ENCODE measurements at regions not wholly inside any gene's neighbourhood (a gene's known extent, or its start where the extent isn't known, plus 50 kb on each side); places are given as distances from the start of the nearest gene placed in this dataset.

DNA sequence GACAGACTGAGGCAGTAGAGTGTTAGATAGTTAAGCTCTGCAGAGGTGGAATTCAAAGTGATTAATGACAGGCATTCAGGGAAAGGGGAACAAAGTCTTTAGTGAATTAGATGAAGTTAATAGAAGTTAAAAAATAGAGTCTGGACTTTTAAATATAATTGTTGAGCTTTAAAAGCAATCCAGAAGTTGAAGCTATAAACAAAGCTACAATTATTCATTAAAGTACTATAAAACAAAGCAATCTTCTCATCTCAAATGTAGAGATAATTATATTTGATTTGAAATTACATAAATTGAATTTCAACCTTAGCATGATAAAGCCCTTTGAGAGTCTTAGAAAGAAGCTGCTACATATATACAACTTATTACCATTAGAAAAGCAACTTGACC is 710.6 kb downstream of the MRPL39 start:
- TF ChIP-seq FOS (IDR thresholded peaks at IDR 0.05; ENCODE audit: borderline replicate concordance, insufficient read depth, low read length): no peak
- no peak for TF ChIP-seq CTCF (IDR thresholded peaks at IDR 0.05; ENCODE audit: extremely low read depth in 1 of 2, insufficient read depth in 1 of 2, low read depth in 1 of 2, low read length in 2 of 2)
- TF ChIP-seq GATA2 (IDR thresholded peaks at IDR 0.05; ENCODE audit: insufficient read depth, insufficient read length, low read depth, low read length): no peak
- TF ChIP-seq JUN (IDR thresholded peaks at IDR 0.05; ENCODE audit: borderline replicate concordance, insufficient read depth, insufficient read length, low read depth): no peak
- no peak for TF ChIP-seq POLR2AphosphoS5 (IDR thresholded peaks at IDR 0.05; ENCODE audit: insufficient read depth, low read depth, low read length)
- TF ChIP-seq, protein P1, sequence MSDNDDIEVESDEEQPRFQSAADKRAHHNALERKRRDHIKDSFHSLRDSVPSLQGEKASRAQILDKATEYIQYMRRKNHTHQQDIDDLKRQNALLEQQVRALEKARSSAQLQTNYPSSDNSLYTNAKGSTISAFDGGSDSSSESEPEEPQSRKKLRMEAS (IDR thresholded peaks at IDR 0.05; ENCODE audit: insufficient read depth, insufficient read length): no peak
- TF ChIP-seq EZH2 (IDR thresholded peaks at IDR 0.05; ENCODE audit: borderline replicate concordance, low read depth, low read length, severe bottlenecking): no peak
- no peak for TF ChIP-seq POLR2A (IDR thresholded peaks at IDR 0.05; ENCODE audit: low read depth, low read length)
- no peak for TF ChIP-seq MYC (IDR thresholded peaks at IDR 0.05; ENCODE audit: low read depth, low read length)
- no peak overlapping the region for H3K4me3 ChIP-seq (replicated peaks in 1 of 3; ENCODE audit: insufficient read depth in 1 of 3, low read depth in 1 of 3, low read length in 3 of 3)
- no peaks in the 10 kb centered on the region for H3K79me2 ChIP-seq (ENCODE audit: control insufficient read depth, insufficient read depth, low read length)
- intact Hi-C loops (cut with micrococcal nuclease): no loop called here
- DNase-seq (ENCODE audit: low read depth, low spot score) (no peak), FAIRE-seq (no peak)
- H4K20me1 ChIP-seq (replicated peaks; ENCODE audit: control insufficient read depth, extremely low read depth, insufficient read depth, low read length): no peaks in the 10 kb centered on the region
- no peaks in the 10 kb centered on the region for H3K27me3 ChIP-seq (ENCODE audit: control insufficient read depth in 2 of 2, insufficient read depth in 2 of 2, low read length in 2 of 2)
- ChIA-PET CTCF (no interaction called here), POLR2A (no interaction called here)
- H2AFZ ChIP-seq (ENCODE audit: low read depth, low read length): no peak overlapping the region
- BruUV-seq (replicated peaks): no TSS peak
- H3K36me3 ChIP-seq (ENCODE audit: control insufficient read depth in 2 of 2, extremely low read depth in 1 of 2, insufficient read depth in 2 of 2, low read length in 2 of 2): no peaks in the 10 kb centered on the region
- dilution Hi-C loops (cut with MboI; ENCODE audit: extremely low pct_ligation_motif_present, low sequenced_read_pairs): no loop called here
- H3K9ac ChIP-seq (replicated peaks; ENCODE audit: extremely low read depth, insufficient read depth, low read length): no peak overlapping the region
- H3K4me2 ChIP-seq (ENCODE audit: insufficient read depth, low read length): no peak overlapping the region
- no peaks in the 10 kb centered on the region for H3K9me1 ChIP-seq (replicated peaks; ENCODE audit: control insufficient read depth, extremely low read depth, insufficient read depth, low read length)
- peaks cover 2% of the 10 kb centered on the region for H3K9me3 ChIP-seq (replicated peaks; ENCODE audit: control insufficient read depth, insufficient read depth, low read length)
- H3K4me1 ChIP-seq (ENCODE audit: control insufficient read depth, extremely low read depth, insufficient read depth, low read length): no peaks in the 10 kb centered on the region
- H3K27ac ChIP-seq (ENCODE audit: insufficient read depth, low read depth, low read length): no peak overlapping the region

All from endothelial cell of umbilical vein (primary cell).